NCI-H2171 (cell line): ENCODE measurements at regions not wholly inside any gene's neighbourhood (a gene's known extent, or its start where the extent isn't known, plus 50 kb on each side); places are given as distances from the start of the nearest gene placed in this dataset.
"Not testable (repeated sequence)": the region's sequence is repeated elsewhere in the genome, so short reads cannot be mapped to it uniquely, and the experiment has no call there.

Experiments
- DNase-seq: peaks from one replicate; lab custom pipeline; 2025; lab: John Stamatoyannopoulos, UW

DNA sequence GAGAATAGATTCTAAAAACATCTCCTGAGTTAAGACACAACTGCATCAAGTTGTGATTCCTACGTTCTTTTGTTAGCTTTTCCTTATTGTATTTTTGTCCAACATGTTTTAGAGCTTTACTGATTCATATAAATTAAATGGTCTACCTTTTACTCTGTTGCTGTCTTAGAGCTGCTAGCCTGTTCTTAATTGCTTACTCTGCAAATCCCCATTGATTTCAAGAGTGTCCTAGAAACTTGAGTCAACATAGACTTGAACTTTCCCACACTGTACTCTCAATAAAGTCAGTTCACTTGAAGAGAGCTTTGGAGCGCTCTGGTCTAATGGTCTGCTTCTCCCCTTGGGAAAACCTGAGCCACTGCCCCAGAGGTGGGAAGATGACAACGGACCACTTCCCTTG lies 343.9 kb downstream of the CCER1 start:
- no peak for DNase-seq

DNA sequence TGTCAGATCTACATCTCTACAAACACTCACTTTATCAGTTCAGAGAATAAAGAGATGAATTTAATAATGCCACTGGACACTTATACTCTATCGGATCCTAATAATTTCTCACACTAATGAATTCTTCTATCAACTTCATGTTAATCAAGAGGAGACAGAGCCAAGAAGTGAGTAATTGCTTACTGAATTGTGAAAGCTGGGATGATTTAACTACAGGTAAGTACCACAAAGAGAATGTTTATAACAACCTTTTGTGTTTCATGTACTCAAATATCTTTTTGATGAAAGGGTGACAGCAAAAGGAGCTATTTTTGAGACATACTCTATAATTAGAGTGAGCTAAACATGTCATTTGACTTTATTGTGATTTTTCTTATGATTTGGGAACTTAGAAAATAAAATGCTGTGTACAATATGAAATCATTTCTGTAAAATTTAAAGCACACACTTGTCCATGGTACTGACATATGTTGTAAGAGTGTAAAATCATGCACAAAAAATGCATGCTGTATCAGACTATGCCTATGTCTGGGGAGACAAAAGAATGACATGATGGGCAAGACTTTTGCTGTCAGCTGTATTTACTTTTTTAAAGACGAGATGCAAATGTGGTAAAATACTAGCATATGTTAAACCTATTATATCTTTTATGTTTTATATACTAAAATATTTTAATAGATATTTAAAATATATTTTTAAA lies 361.2 kb downstream of the CCER1 start:
- no peak for DNase-seq

DNA sequence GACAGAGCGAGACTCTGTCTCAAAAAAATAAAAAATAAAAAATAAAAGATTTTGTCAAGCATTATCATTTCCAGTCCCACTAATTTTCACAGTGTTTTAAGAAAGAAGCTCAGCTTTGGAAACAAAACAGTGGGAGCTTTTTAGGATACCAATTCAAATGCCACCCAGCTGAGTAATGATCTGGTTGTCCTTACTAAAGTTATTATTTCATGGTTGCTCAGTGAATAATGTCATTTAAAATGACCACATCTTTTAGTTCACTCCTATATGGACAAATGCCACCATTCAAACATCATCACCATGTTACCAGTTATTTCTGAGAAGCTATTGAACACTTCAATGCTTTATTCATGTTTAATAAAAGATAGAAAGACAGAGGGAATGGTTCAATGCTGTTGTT lies 365.0 kb downstream of the CCER1 start:
- DNase-seq, result no peak

- no peak for DNase-seq
These were observed 369.2 kb downstream of the CCER1 start for GRCh38 chr12:90585640-90586304.

DNA sequence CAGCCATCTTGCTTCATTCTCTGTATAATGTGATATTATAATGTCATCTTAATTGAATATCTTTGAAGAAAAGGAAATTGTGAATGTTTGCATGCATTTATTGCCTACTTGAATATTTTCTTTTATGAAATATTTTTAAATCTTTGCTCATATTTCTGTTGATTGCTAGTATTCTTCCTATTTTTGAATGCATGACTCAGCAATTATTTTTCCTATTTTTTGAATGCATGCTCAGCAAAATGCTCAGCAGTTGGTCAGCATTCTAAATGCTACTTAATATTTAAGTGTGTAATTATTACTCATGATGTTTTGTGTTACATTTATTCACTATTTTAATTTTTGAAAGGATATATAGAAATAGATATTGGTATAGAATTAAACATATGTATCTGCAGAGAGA lies 378.3 kb downstream of the CCER1 start:
- no peak for DNase-seq

DNA sequence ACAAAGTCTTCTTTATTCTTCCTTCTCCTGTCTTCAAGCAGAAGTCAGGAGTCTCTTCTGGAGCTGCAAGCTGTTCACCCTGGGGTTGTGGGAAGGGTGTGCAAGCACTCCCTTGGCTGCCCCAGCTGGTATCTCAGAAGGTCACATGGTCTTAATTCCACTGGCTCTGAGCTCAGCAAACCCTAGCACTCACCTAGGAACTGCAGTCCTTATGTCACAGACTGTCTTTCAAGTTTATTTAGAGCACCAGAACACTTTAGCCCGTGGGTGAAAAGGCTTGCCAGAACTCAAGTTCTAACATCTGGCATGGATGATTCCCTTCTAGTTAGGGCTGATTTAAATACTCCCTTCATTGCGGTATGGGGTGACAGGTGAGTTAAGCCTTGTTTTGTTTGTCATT lies 379.0 kb downstream of the CCER1 start:
- DNase-seq, result peak; percentile 74

DNA sequence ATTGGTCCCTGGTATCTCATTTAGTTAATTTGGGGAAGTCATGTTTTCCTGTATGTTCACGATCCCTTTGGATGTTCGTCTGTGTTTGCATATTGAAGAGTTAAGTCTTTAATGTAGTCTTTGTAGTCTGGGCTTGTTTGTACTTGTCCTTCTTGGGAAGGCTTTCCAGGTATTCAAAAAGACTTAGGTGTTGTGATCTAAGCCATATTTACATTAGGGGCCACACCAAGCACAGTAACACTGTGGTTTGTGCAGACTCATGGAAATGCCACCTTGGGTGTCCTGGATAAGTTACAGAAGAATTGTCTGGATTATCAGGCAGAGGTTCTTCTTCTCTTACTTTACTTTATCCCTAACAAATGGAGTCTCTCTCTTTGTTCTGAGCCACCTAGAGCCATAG lies 380.3 kb downstream of the CCER1 start:
- DNase-seq, result no peak

DNA sequence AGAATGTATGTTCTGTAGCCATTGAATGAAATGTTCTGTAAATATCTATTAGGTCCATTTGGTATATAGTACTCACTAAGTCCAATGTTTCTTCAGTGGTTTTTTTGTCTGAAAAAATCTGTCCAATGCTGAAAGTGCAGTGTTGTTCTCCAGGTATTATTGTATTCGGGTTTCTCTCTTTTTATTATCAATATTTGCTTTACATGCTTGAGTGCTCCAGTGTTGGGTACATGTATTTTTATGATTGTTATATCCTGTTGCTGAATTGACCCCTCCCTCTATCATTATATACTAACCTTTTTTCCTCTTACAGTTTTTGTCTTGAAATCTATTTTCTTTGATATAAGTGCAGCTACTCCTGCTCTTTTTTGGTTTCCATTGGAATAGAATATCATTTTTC lies 382.2 kb downstream of the CCER1 start:
- DNase-seq, result no peak

- DNase-seq, result no peak
These were observed 385.3 kb downstream of the CCER1 start for GRCh38 chr12:90569685-90570084.

DNA sequence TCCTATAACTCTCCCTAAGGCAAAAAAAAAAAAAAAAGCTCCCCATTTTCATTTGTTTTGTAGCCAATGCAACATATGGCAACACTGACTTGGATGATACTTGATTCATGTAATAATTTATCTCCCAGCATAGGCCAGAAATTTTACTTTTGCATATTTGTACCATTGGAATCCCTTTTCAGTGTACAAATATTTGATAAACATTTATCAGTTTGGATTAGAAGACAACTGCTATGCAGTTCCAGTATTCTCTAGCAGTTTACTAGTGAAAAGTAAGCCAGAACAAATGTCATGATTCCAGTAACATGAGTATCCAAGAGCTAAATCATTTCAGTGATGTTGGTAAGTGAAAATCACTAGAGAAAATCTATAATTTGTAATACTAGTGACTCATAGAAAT lies 392.3 kb downstream of the CCER1 start:
- DNase-seq, result no peak

- no peak for DNase-seq
These were observed 406.4 kb downstream of the CCER1 start for GRCh38 chr12:90548595-90548994.

DNA sequence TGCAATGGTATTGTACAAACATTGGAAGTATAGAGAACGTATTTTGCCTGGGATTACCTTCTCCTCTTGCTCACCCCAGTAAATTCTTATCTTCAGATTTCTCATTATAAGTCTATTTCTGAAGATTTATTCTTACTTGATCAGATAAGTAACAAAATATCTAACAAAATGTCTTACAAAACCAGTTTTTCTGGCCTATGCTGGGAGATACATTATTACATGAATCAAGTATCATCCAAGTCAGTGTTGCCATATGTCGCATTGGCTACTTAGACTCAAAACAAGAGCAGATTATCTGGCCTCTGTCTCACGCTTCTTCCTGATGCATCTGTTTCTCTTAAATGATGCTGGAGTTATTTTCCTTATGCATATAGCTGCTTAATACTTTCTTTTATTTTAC lies 408.5 kb downstream of the CCER1 start:
- DNase-seq, result peak; percentile 12

DNA sequence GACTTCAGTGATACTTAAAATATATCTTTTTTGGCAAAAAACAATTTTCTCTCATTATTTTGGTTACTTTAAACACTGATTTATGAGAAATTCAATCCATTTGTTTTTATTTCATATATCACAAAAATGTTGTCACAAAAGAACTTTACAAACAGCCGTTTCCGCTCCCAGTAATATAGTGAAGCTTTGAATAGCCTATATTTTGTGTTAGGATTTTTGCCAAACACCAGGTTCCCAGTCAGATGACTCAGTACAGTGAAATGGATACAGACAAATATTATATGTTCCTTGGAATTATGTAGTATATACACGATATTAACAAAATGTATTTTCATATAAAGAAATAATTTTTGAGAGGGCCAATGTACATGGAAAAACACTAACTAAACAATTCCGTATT lies 411.1 kb downstream of the CCER1 start:
- no peak for DNase-seq

DNA sequence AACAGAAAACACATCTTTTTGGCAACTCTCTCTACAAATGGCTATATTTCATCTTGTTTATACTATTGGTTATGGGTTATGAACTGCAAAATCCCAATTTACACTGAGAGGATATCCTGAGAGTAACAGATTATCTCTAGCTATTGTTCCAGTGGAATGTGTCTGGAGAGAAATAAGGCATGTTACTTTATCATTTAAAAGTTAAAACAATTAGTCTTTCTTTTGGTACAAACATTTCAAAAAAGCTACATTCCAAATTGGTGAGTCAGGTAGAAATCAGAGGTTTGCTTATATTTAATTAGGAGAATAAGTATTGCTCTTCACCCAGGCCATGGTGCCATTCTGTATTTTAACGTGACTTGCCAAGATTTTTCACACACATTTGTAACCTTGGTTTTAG lies 411.6 kb downstream of the CCER1 start:
- no peak for DNase-seq

GRCh38 chr12:90542852-90543251 lies 412.1 kb downstream of the CCER1 start:
- not testable (repeated sequence) for DNase-seq

- DNase-seq, result not testable (repeated sequence)
These were observed 421.1 kb downstream of the CCER1 start for GRCh38 chr12:90533828-90534227.

DNA sequence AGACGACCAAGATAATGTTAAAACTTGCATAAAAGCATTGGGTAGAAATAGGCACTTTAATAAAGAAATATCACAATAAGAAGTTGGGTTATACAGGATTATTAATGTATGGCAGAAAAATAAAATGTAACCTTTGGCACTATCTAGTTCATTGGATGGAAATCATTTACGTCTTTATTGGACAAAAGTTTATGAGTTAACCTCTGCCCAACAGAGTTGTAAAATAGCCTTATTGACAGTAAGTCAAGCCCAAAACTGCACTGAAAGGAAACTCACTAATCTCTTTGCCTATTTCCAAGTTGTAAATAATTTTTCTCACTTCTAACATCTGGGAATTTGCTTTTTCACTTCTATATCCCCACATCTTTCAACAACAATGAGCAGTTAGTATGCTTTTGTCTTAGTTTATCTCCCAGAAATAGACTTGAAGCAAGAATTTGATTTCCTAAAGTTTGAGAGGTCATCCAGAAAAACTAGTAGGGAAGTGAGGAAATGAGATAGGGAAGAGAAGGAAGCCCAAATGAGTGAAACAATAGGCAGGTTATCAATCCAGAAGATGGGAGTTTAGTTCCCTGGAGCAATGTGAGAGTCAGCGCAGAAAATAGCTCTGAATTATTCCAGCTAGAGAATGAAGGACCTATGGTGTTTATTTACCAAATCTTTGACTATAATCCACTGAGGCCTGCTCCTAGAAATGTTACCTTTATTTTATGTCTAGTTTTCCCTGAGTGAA lies 434.8 kb downstream of the CCER1 start:
- no peak for DNase-seq

DNA sequence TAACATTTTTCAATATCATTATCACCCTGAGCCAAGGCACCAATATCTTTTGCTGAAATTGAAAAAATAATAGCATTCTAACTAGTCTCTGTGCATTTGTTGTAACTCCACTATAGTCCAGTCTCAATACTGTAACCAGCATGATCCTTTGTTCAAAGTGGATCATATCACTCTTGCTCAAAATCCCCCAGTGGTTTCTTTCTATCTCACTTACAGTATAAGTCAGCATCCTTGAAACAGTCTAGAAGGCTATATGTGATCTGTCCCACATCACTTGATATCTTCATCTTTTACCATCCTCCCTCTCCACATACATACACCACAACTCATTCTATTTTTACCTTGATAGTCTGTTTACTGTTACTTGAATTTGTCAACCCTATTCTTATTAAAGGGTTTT lies 435.7 kb downstream of the CCER1 start:
- no peak for DNase-seq

DNA sequence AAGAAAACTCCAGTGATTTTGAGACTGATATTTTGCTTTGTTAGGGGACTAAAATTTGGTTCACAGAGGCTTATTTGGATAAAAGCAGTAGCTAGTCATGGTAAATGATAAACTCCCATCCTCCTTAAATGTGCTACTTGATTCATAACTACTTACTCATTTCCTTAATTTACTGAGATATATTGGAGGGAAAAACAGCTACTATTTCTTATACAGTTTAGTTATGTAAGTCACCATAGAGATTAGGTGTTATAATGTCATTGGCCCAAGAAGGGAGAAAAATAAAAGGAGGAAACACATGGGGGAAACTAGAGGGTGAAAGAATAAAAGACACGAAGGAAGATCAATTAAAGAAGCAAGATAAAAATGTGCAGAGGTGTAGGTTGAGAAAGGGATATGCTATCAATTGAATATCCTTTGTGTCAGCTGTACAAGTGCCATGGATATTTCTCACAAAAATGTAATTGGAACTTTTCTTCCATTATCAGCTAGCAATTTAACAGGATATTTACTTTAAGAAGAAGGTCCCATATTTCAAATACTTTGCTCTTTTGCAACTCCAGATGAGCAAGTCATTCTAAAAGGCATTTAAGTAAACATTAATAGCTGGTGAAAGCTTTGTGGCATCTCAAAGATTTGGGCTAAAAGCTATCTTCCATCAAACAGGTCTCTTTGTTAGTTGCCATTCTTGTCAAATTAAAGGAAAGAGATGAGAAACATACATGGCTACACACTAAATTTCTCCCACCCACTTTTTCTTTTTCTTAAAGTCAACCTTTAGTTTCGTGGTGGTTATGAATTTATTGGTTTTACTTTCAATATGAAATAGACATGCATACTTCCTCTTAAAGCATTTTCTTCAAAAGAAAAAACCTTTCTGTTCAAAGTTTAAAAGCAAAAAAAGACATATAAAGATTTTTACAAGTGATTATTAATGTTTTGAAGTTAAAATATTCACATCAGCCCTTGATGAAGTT lies 439.5 kb downstream of the CCER1 start:
- DNase-seq, result no peak

DNA sequence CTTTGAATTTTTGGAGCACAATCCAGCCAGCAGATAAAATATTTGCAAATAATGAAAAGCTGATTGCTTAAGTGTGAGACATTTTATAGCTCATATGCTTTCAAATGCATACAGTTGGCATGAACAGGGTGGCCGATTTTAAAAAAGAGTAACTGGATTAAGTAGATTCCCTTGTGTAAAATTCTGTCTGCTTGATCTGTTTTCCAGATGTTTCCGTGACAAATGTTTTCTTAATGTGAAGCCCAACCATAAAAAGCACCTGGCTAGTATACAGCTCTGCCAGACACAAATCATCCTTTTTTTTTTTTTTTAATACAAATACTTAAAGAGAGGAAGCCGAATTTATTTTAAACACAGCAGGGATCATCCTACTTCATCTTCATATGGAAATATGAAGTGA lies 440.7 kb downstream of the CCER1 start:
- no peak for DNase-seq

DNA sequence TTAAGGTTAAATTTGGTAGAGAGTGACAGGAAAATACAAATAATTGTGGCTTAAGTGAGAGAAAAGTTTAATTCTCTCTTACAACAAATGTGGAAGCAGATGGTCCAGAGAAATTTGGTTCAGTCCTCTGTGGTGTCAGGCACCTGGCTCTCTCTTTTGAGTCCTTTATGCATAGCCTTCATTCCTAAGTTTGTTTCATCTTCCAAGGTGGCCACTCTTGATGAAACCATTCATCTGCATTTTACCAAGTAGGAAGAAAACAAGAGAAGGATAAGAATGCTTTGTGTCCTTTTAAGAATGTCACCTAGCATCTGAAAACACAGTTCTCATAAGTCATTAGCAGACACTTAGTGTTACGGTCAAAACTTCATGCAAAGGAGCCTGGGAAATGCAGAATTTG lies 442.5 kb downstream of the CCER1 start:
- DNase-seq, result no peak

GRCh38 chr12:90510948-90511347 lies 444.0 kb downstream of the CCER1 start:
- no peak for DNase-seq
